Stimulated activated memory B cell treated with anti-CD40 and anti-IgM and Interleukin-4, amounts not matched to agents 10 μg/mL and 1 μg/mL and 100 μg/mL, for 72 hours (primary cell): ENCODE measurements at regions not wholly inside any gene's neighbourhood (a gene's known extent, or its start where the extent isn't known, plus 50 kb on each side); places are given as distances from the start of the nearest gene placed in this dataset.
"Not testable (repeated sequence)": the region's sequence is repeated elsewhere in the genome, so short reads cannot be mapped to it uniquely, and the experiment has no call there.

Source experiments
- ATAC-seq: fragments of 150-1000 bp; cut with Tn5 transposase; 2 replicates; pipeline ENCODE4 v1.10.0; 2021
- H3K27ac Mint-ChIP-seq: one replicate; pipeline ENCODE4 v1.8.0; 2022; ENCODE audit warnings: mild to moderate bottlenecking, mixed read lengths
- H3K27me3 Mint-ChIP-seq: one replicate; pipeline ENCODE4 v1.8.0; 2022; ENCODE audit warnings: mixed read lengths
- H3K36me3 Mint-ChIP-seq: one replicate; pipeline ENCODE4 v1.8.0; 2022; ENCODE audit warnings: mixed read lengths
- H3K4me1 Mint-ChIP-seq: one replicate; pipeline ENCODE4 v1.8.0; 2022; ENCODE audit warnings: mixed read lengths
- H3K4me3 Mint-ChIP-seq: one replicate; pipeline ENCODE4 v1.8.0; 2022; ENCODE audit warnings: mild to moderate bottlenecking, moderate library complexity, mixed read lengths
- H3K9me3 Mint-ChIP-seq: one replicate; pipeline ENCODE4 v1.8.0; 2022; ENCODE audit warnings: mixed read lengths

DNA sequence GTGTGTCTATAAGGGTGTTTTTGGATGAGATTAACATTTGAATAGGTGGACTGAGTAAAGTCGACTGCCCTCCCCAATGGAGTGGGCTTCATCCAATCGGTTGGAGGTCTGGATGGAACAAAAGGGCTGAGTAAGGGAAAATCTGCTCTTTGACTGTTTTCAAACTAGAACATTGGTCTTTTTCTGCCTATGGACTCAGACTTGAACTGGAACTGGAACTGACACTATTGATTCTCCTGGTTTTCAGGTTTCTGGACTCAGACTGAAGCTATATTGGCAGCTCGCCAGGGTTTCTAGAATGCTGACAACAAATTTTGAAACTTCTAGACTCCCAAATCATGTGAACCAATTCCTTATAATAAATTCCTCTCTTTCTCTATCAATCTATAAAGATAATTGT is 498.9 kb upstream of the EPHA7 start:
- Mint-ChIP-seq H3K9me3 (no peaks in the 10 kb centered on the region), H3K4me3 (no peak overlapping the region), H3K36me3 (no peaks in the 10 kb centered on the region), H3K4me1 (no peaks in the 10 kb centered on the region), H3K27me3 (no peaks in the 10 kb centered on the region), H3K27ac (no peak overlapping the region)
- ATAC-seq, result no peak

DNA sequence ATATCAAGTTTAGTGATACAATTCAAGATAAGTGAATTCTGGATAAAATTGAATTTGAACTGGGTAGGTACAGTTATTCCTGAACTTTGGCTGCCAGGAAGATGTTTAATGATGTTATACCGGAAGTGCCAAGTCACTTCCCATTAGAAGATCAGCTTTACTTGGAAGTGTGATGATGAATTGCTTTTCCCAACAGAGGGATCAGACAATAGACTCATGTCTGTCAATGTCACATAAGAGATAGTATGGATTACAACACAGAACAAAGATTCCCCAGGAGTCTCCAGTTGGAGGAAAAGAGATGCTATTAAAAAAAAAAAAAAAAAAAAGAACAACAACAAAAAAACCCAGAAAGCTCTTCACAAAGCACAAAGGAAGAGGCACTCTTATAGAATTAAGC is 497.9 kb upstream of the EPHA7 start:
- Mint-ChIP-seq H3K27ac (no peak overlapping the region), H3K4me3 (no peak overlapping the region), H3K36me3 (no peaks in the 10 kb centered on the region), H3K4me1 (no peaks in the 10 kb centered on the region), H3K9me3 (peaks cover 1% of the 10 kb centered on the region), H3K27me3 (no peaks in the 10 kb centered on the region)
- no peak for ATAC-seq

DNA sequence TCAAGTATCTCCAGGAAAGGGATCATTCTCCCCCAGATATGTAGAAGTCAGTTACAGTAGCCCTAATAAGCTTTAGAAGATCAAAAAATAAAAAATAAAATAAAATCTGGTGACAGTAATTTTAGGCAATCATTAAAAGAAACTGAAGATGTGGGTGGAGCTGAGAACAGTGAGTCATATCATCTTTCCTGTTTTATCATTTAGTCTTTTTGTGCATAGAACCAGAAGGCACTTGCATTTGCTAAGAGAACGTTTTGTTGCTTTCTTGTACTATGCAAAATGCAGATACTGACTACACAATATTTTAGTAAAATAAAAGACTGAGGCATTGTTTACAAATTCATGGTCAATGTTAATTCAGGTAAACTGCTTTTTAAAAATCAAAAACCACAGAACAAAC is 497.4 kb upstream of the EPHA7 start:
- Mint-ChIP-seq H3K4me1 (no peaks in the 10 kb centered on the region), H3K4me3 (no peak overlapping the region), H3K9me3 (peaks cover 4% of the 10 kb centered on the region), H3K27ac (no peak overlapping the region), H3K27me3 (no peaks in the 10 kb centered on the region), H3K36me3 (no peaks in the 10 kb centered on the region)
- ATAC-seq, result no peak

DNA sequence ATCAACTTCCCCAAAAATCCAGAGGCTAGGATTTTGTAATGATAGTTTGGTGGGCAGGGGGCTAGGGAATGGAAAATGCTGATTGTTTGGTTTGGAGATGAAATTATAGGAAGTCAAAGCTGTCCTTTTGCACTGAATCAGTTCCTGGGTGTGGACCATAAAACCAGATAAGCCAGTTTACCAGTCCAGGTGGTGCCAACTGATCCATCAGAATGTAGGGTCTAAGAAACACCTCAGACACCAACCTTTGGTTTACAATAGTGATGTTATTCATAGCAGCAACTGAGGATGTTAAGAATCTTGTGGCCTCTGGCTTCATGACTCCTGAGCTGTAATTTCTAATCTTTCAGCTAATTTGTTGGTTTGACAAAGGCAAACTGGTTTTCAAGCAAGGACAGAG is 496.6 kb upstream of the EPHA7 start:
- Mint-ChIP-seq H3K9me3 (peaks cover 4% of the 10 kb centered on the region), H3K36me3 (no peaks in the 10 kb centered on the region), H3K27ac (no peak overlapping the region), H3K27me3 (no peaks in the 10 kb centered on the region), H3K4me1 (no peaks in the 10 kb centered on the region), H3K4me3 (no peak overlapping the region)
- ATAC-seq, result no peak

DNA sequence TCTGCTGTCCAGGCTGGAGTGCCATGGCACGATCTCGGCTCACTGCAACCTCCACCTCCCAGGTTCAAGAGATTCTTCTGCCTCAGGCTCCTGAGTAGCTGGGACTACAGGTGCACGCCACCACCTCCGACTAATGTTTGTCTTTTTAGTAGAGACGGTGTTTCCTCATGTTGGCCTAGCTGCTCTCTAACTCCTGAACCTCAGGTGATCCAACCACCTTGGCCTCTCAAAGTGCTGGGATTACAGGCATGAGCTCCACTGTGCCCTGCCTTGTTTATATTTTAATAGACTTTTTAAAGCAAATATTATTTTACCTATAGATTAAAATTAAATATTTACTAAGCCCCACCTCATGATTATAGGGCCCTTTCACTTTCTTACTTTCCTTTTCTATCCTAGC is 483.2 kb upstream of the EPHA7 start:
- Mint-ChIP-seq H3K4me3 (no peak overlapping the region), H3K4me1 (no peaks in the 10 kb centered on the region), H3K27me3 (no peaks in the 10 kb centered on the region), H3K27ac (no peak overlapping the region), H3K36me3 (no peaks in the 10 kb centered on the region), H3K9me3 (peaks cover 8% of the 10 kb centered on the region)
- ATAC-seq, result no peak

DNA sequence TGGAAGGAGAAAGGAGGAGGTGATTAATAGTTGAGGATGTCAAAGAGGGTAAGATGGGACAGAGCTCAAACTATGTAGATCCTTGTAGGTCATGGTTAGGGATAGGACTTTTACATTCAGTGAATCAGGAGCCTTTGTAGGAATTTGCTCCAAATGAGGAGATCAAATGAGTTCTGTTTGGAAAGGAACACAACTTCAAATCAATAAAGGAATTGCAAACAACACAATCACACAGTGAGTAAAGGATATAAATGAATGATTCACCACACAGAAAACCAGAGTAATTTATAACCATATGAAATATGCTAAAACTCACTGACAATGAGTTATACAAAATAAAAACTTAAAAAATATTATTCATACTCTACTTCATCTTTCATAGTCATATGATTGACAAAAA is 480.8 kb upstream of the EPHA7 start:
- Mint-ChIP-seq H3K4me1 (no peaks in the 10 kb centered on the region), H3K36me3 (no peaks in the 10 kb centered on the region), H3K4me3 (no peak overlapping the region), H3K9me3 (peaks cover 8% of the 10 kb centered on the region), H3K27me3 (no peaks in the 10 kb centered on the region), H3K27ac (no peak overlapping the region)
- no peak for ATAC-seq

DNA sequence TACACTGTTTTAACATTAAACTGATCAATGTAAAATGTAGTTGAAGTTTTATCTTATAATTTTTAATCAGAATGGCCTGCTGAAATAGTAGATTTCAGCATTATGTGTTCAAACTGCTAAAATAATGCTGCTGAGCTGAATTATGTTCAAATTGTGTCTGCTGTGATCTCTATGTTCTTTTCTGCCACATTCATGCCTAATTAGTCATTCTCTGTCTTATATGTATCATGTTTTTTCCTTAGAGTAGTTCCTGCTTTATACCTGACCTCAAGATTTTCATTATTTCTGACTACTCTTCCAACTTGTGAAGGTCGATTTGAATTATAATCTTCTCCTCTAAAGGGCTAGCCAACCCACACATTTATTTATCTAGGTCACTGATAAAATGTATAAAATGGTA is 476.7 kb upstream of the EPHA7 start:
- H3K36me3 Mint-ChIP-seq, result no peaks in the 10 kb centered on the region
- no peaks in the 10 kb centered on the region for H3K4me1 Mint-ChIP-seq
- ATAC-seq, result no peak
- H3K27me3 Mint-ChIP-seq, result no peaks in the 10 kb centered on the region
- H3K9me3 Mint-ChIP-seq, result peaks cover 14% of the 10 kb centered on the region
- H3K4me3 Mint-ChIP-seq, result no peak overlapping the region
- no peak overlapping the region for H3K27ac Mint-ChIP-seq

DNA sequence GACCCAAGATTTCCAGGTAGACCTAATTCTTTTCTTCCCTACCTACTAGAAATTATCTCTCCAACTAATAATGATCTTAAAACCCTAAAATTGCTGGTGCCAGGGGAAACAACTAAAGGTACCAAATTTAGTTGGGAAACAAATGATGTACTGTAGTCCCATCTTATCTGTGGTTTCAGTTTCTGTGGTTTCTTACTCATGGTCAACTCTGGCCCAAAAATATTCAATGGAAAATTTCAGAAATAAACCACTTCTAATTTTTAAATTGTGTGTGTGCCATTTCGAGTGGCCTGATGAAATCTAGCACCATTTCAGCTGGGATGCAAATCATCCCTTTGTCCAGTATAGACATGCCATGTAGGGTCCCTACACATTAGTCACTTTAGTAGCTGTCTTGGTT is 475.2 kb upstream of the EPHA7 start:
- H3K27ac Mint-ChIP-seq, result no peak overlapping the region
- H3K4me1 Mint-ChIP-seq, result no peaks in the 10 kb centered on the region
- H3K27me3 Mint-ChIP-seq, result no peaks in the 10 kb centered on the region
- no peak overlapping the region for H3K4me3 Mint-ChIP-seq
- H3K9me3 Mint-ChIP-seq, result peaks cover 10% of the 10 kb centered on the region
- no peaks in the 10 kb centered on the region for H3K36me3 Mint-ChIP-seq
- no peak for ATAC-seq

DNA sequence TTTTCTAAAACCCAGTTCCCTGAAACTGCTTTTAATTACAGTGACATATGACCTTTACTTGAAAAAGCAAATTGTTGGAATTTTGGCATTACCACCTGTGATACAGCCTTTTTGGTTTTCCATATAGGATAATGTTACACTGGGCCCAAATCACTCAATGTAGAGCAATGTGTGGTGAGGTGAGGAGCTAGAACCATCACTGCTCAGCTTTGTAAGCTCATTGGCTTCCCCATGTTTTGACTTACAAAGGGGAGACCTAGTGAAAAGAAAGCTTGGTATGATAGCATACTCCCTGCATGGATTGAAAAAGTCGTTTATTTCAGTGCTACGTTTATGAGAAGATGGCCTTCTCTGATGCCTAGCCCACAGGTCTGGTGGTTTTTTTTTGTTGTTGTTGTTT is 470.4 kb upstream of the EPHA7 start:
- no peak for ATAC-seq
- peaks cover 5% of the 10 kb centered on the region for H3K9me3 Mint-ChIP-seq
- H3K4me3 Mint-ChIP-seq, result no peak overlapping the region
- H3K36me3 Mint-ChIP-seq, result no peaks in the 10 kb centered on the region
- H3K27ac Mint-ChIP-seq, result no peak overlapping the region
- H3K4me1 Mint-ChIP-seq, result no peaks in the 10 kb centered on the region
- H3K27me3 Mint-ChIP-seq, result no peaks in the 10 kb centered on the region

DNA sequence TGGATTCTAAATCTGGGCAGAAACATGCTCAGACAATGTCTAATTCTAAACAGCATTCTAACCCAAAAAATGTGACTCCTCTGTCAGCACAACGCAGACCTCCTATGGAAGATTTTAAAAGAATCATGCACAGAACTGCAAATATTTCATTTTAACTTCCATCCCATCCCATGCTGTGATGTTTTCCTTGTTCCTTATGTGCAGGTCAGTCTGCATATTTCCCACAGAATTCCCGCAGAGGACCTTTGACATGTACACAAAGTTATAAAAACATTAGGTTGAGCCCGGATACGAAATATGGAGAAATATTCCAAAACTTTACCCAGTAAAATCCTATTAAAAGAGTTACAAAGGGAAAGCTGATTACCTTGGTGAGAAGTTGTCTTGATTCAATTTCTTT is 467.1 kb upstream of the EPHA7 start:
- H3K36me3 Mint-ChIP-seq, result no peaks in the 10 kb centered on the region
- H3K27me3 Mint-ChIP-seq, result no peaks in the 10 kb centered on the region
- no peaks in the 10 kb centered on the region for H3K4me1 Mint-ChIP-seq
- no peak overlapping the region for H3K4me3 Mint-ChIP-seq
- no peak for ATAC-seq
- peaks cover 1% of the 10 kb centered on the region for H3K9me3 Mint-ChIP-seq
- H3K27ac Mint-ChIP-seq, result no peak overlapping the region

DNA sequence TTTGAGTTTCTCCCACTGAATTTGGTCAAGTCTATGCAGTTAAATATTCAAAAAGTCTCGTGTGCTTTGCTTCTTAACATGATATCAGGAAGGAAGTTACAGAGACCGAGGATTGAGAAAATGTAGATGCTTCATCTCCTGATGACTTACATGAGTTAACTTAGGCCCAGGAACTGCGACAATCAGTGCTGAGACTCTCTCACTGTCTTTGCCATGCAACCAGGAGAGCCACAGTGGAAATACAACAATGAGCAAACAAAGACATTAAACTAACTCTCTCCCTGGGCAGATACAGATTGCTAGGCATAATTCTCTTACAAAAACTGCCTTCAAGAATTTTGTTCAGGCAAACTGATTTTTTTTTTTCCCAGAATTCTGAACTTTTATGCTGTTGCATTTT is 440.6 kb upstream of the EPHA7 start:
- no peaks in the 10 kb centered on the region for H3K27me3 Mint-ChIP-seq
- H3K36me3 Mint-ChIP-seq, result no peaks in the 10 kb centered on the region
- H3K27ac Mint-ChIP-seq, result no peak overlapping the region
- H3K4me1 Mint-ChIP-seq, result no peaks in the 10 kb centered on the region
- H3K4me3 Mint-ChIP-seq, result no peak overlapping the region
- no peak for ATAC-seq
- H3K9me3 Mint-ChIP-seq, result peaks cover 3% of the 10 kb centered on the region

DNA sequence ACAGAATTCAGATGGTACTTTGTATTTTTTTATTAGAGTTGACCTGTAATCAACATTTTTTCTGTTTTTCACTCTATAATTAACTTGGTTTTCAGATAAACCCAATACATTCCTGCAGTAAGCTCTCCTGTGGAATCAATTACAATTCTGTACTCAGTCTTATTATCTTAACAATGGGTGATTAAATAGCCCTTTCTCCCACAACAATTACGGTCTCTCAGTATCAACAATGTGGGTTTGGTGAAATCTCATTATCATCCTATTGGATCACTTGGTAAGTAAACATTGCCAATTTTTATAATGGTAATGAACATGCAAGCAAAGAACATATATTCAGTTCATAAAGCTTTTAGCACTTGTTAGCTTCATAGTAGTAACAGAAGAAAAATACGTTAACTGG is 438.9 kb upstream of the EPHA7 start:
- H3K9me3 Mint-ChIP-seq, result peaks cover 3% of the 10 kb centered on the region

DNA sequence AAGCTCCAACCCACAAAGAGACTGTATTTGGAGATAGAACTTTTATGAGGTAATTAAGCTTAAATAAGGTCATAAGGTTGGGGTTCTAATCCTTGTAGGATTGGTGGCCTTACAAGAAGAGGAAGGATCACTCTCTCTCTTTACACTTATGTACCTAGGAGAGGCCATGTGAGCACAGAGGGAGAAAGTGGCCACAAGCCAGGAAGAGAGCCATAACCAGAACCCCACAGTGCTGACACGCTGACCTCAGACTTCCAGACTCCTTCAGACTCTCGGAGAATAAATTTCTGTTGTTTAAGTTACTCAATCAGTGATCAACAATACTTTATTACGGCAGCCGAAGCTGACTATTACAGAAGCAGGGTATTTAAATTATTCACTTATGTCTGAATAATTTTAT is 430.5 kb upstream of the EPHA7 start:
- ATAC-seq, result no peak
- Mint-ChIP-seq H3K27me3 (no peaks in the 10 kb centered on the region), H3K4me1 (no peaks in the 10 kb centered on the region), H3K4me3 (no peak overlapping the region), H3K9me3 (no peaks in the 10 kb centered on the region), H3K27ac (no peak overlapping the region), H3K36me3 (no peaks in the 10 kb centered on the region)

More for the DNA sequence above, 438.9 kb upstream of the EPHA7 start:
- no peaks in the 10 kb centered on the region for H3K36me3 Mint-ChIP-seq
- ATAC-seq, result no peak
- H3K4me3 Mint-ChIP-seq, result no peak overlapping the region
- no peak overlapping the region for H3K27ac Mint-ChIP-seq
- no peaks in the 10 kb centered on the region for H3K27me3 Mint-ChIP-seq
- H3K4me1 Mint-ChIP-seq, result no peaks in the 10 kb centered on the region

DNA sequence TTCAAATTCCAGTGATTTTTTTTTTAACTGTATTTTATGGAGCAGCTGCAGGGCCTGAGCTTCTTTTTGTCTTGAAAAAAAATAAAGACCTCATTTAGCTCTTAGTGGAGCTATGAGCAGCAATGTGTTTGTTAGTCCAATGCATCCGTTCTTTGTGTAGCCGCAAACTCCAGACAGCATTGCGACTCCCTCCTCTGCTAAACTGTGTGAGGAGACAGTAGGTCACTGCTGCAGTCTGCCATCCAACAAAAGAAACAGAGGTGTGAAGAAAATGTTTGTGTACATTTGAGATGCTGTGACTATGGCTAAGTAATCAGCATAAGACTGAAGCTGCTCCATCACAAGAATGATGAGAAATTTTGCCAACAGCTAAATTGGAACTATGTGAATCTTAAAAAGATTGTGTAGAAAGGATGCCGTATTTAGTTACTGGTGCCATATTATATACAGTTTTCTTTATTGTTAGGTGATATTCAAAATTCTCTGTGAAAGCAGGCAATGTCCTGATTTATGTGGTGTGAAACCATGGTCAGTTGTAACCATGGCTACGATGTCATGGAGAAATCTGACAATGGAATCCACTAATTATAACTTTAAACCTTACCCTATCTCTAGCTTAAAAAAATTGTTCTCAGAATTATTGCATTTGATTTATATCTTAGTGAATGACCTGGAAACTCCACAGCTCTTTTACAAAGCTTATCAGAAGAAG is 428.8 kb upstream of the EPHA7 start:
- H3K4me1 Mint-ChIP-seq, result no peaks in the 10 kb centered on the region
- ATAC-seq, result no peak
- no peaks in the 10 kb centered on the region for H3K9me3 Mint-ChIP-seq
- no peaks in the 10 kb centered on the region for H3K36me3 Mint-ChIP-seq
- H3K4me3 Mint-ChIP-seq, result no peak overlapping the region
- no peak overlapping the region for H3K27ac Mint-ChIP-seq
- no peaks in the 10 kb centered on the region for H3K27me3 Mint-ChIP-seq

DNA sequence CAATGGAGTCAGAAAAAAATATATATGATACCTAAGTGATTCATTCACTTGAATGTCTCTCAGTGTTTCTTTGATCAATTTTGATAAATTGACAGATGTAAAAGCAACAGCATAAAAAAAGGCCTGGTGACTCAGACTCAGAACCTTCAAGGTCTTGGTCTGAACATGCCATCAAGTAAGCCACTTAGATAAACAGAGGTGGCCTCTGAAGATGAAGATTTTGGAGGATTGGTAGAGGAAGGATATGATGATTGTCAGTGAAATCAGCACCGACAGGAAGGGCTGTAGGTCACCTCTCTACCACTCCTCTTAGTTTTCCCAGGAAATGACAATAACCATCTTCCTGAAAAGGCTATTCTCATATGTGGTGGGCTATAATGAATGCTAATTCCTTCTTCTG is 422.8 kb upstream of the EPHA7 start:
- Mint-ChIP-seq H3K27ac (no peak overlapping the region), H3K27me3 (no peaks in the 10 kb centered on the region), H3K36me3 (no peaks in the 10 kb centered on the region), H3K4me1 (no peaks in the 10 kb centered on the region), H3K4me3 (no peak overlapping the region), H3K9me3 (peaks cover 6% of the 10 kb centered on the region)
- no peak for ATAC-seq

DNA sequence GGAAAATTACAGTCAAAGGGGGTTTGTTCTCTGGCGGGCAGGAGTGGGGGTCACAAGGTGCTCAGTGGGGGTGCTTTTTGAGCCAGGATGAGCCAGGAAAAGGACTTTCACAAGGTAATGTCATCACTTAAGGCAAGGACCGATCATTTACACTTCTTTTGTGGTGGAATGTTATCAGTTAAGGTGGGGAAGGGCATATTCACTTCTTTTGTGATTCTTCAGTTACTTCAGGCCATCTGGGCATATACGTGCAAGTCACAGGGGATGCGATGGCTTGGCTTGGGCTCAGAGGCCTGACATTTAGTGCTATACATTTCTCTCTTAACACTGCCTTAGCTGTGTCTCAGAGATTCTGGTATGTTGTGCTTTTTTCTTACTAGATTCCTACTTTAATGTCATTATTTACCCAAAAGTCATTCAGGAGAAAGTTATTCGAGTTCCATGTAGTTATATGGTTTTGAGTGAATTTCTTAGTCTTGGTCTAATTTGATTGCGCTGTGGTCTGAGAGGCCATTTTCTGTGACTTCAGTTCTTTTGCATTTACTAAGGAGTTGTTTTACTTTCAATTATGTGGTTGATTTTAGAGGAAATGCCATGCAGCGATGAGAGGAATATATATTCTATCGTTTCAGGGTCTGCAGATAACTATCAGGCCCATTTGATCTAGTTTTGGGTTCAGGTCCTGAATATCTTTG is 416.2 kb upstream of the EPHA7 start:
- H3K4me1 Mint-ChIP-seq, H3K36me3 Mint-ChIP-seq, H3K27me3 Mint-ChIP-seq, H3K4me3 Mint-ChIP-seq, ATAC-seq, H3K27ac Mint-ChIP-seq: not testable (repeated sequence)
- peaks cover 18% of the 10 kb centered on the region for H3K9me3 Mint-ChIP-seq
